GM21390 (cell line): ENCODE measurements at regions not wholly inside any gene's neighbourhood (a gene's known extent, or its start where the extent isn't known, plus 50 kb on each side); places are given as distances from the start of the nearest gene placed in this dataset.
"Not testable (repeated sequence)": the region's sequence is repeated elsewhere in the genome, so short reads cannot be mapped to it uniquely, and the experiment has no call there.

Source experiments
- ATAC-seq: cut with Tn5 transposase; IDR thresholded peaks from one replicate; pipeline ENCODE4 v1.9.1; 2021; ENCODE audit not compliant: unreplicated experiment

DNA sequence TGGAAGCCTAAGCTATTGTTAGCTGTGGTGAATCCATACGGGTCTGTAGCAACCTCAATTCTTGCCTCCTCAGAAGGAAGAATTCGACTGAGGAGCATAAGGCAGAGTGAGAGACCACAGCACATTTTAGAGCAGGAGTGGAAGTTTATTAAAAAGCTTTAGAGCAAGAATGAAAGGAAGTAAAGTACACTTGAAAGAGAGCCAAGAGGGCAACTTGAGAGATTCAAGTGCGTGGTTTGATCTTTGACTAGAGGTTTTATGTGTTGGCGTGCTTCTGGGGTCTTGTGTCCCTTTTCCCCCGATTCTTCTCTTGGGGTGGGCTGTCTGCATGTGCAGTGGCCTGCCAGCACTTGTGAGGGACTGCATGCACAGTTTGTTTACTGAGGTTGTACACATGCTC, 880.6 kb upstream of the INTU start:
- no peak for ATAC-seq

DNA sequence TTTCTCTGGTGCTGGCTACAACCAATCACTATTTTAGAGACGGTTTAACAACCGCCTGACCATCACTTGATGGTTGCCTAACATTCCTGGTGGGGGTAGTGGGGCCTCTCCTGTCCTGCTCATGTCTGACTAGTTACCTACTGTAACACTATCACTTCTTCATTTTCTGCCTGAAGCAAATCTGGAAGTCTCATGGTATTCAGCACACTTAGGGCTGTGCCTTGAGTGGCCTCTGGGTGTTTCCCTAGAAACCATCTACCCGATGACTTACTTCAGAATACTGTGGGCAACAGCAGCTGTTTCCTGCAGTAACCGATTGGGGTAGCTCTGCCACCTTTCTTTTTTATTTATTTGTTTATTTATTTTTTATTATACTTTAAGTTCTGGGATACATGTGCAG, 880.1 kb upstream of the INTU start:
- no peak for ATAC-seq

- no peak for ATAC-seq
These were observed 879.2 kb upstream of the INTU start for GRCh38 chr4:126753592-126753991.

- no peak for ATAC-seq
These were observed 877.3 kb upstream of the INTU start for GRCh38 chr4:126755506-126755905.

DNA sequence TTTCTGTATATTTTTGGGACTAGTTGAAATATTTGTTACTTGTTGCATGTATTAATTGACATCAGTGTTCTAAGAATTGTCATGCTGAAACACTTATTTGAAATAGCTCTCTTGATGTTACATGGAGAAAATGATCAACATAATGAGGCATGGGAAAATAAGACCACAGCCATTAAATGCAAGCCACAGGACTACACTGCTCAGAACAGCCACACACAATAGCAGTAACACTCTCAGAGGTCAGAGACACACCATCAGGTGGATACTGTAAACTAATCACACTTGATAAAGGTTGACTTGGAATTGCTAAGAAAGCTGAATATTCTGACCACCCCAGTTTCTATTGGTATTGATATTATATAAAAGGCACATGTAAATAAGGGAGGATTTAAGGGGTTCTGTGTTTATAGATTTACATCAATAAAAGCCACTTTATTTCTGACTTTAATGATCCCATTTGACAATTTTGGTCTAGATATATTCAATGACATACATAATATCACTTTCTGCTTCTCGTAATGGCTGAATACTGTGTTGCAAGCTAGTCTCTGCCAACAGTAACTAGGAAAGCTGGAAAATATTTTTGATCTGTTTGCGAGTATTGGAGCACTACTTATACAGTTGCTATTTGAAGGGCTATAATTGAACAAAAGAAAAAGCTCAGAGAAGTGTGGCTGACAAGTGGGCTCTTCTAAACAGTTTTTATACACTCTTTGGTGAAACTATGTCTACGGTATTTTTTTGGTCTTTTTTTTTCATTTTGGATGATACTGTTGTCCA, 876.5 kb upstream of the INTU start:
- ATAC-seq = no peak

GRCh38 chr4:126757219-126757618, 875.5 kb upstream of the INTU start:
- no peak for ATAC-seq

- ATAC-seq = no peak
These were observed 874.3 kb upstream of the INTU start for GRCh38 chr4:126758493-126758892.

GRCh38 chr4:126761947-126762662, 870.7 kb upstream of the INTU start:
- no peak for ATAC-seq

- ATAC-seq = no peak
These were observed 870.0 kb upstream of the INTU start for GRCh38 chr4:126762663-126763247.

DNA sequence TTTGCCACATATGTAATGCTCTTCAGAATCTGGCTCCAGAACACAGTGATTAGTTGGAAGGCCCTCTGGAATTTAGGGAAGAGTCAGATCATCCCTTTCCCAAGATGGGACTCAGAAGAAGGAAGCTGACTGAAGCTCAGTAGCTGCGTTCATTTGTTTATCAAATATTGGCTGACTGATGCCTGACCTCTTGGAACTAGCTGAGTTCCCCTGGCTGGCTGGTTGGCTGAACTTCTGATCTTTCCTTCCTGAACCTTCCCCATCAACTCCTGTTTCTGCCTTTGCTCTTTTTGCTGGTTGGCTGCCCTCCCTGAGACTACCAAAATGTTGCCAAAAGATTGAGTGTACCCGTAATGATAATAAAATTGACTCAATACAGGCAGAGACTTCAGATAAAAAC, 866.5 kb upstream of the INTU start:
- no peak for ATAC-seq

DNA sequence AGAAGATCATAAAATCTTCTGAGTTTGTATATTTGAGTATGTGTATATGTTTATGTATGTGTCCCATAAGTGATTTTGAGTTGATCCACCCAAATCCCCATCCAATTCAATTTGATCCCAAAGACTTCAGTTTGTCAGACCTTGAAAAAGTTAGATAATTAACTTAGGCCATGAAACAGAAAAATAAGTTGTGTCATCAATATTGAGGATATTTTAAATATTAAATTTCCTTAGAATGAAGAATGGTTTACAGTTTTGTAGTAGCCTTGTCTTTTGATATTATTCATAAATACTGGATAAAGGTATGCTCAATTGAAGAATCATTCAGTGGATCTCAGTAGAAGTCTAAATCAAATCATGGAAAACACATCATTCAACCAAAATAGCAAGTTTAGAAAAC, 864.4 kb upstream of the INTU start:
- no peak for ATAC-seq

GRCh38 chr4:126770811-126771553, 861.8 kb upstream of the INTU start:
- ATAC-seq = not testable (repeated sequence)

- not testable (repeated sequence) for ATAC-seq
These were observed 861.1 kb upstream of the INTU start for GRCh38 chr4:126771618-126772017.

GRCh38 chr4:126772662-126773061, 860.1 kb upstream of the INTU start:
- ATAC-seq = no peak

DNA sequence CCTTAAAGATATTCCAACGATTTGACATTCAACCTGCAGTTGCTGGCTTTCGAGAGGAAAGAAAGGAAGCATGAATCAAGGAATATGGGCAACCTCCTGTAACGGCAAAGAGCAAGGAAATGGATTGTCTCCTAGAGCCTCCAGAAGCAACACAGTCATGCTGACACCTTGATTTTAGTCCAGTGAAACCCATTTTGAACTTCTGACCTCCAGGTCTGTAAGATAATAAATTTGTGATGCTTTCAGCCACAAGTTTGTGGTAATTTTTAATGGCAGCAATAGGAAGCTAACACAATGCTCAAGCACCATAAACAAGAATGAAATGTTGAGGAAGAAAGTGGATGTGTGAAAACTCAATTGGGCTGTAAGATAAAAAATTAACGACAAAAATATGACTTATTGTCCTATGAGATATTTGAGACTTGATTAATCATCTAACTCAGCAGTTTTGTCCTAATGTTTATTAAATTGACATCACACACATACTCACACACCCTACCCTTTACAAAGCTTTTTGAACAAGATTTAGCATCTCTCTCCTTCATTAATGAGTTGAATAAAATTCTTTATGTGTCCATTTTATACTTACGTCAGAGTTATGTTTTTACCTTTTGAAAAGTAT, 857.2 kb upstream of the INTU start:
- ATAC-seq = no peak

DNA sequence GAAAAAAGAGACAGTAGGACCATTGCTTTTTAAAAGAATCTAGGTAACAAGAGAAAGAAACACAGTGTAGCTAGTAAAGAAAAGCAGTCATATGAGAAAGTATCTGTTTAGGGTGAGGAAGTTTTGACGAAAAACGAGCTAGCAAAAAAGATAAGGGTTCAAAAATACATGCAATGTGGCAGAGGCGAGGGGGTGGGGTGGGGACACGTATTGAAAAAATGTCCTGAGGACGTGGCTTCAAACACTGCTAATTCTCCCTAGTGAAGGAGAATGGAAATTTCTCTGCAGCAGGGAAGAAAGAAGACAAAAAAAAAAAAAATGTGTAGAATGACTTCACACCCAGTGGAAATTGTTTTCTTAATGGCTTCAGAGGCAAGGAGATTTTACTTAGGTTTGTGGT, 856.4 kb upstream of the INTU start:
- no peak for ATAC-seq

GRCh38 chr4:126777649-126778048, 855.1 kb upstream of the INTU start:
- ATAC-seq = no peak

- no peak for ATAC-seq
These were observed 854.4 kb upstream of the INTU start for GRCh38 chr4:126778348-126778747.

DNA sequence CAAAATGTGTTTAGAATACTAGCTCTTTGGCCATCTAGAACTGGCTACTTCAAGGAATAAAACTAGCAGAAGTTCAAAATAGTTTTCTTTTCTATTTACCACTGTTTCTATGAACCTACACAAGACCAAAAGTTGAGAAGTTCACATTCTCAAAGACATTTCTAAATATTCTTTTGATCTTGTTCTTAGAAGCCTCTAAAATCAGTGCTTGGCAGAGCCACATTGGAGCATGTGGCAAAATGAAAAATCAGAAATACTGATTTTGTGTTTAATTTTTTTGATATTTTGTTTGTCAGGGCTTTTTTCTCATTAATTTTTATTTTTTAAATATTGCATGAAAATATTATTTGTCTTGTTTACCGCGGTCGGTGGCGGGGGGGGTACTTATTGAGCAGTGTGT, 853.8 kb upstream of the INTU start:
- no peak for ATAC-seq

DNA sequence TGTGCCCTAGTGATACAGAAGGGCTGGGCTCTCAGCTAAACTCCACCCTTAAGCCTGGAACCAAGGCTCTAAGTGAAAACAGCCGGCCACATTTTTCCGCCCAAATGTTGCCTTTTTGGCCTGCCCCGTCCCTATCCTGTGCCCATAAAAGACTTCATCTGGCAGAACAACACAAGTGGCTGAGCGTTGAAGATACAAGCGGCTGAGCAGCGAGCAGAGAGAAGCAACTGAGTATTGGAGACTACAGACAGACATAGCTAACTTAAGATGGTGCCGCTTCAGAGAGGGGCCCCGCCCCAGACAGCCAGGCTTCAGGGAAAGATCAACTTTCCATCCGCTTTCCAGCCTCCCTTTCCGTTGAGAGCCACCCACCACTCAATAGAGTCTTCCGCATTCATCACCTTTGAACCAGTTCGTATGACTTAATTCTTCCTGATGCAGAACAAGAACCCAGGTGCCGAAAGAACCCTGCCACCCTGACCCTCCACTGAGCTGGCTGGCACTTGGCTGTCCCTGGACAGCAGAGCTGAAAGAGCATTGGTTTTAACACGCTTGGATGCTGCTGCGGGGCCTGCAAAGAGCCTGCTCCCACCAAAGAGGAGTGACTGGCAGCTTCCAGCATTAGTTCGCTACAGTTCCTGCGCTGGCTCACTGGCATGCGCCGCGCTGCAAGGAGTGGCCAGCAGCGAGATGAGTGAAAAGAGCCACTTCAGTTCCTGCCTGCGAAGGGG, 853.2 kb upstream of the INTU start:
- ATAC-seq = no peak
